GM10266 (cell line): ENCODE measurements at regions not wholly inside any gene's neighbourhood (a gene's known extent, or its start where the extent isn't known, plus 50 kb on each side); places are given as distances from the start of the nearest gene placed in this dataset.
"Not testable (repeated sequence)": the region's sequence is repeated elsewhere in the genome, so short reads cannot be mapped to it uniquely, and the experiment has no call there.

Experiments used
- DNase-seq: peaks from one replicate; pipeline ENCODE4 v3.0.0; 2012; ENCODE audit errors: extremely low spot score
- CTCF ChIP-seq: IDR thresholded peaks from 2 replicates; pipeline ENCODE4 v1.5.1; 2012; ENCODE audit warnings: mild to moderate bottlenecking, low read depth; ENCODE audit not compliant: control insufficient read depth, insufficient read depth; ENCODE audit errors: missing control alignments

- TF ChIP-seq CTCF, result no peak
- DNase-seq, result no peak
Measured at GRCh38 chr3:118128886-118129285, 905.8 kb downstream of the IGSF11 start.

GRCh38 chr3:118137778-118138177 lies 896.9 kb downstream of the IGSF11 start:
- TF ChIP-seq CTCF, result no peak
- no peak for DNase-seq

- no peak for TF ChIP-seq CTCF
- no peak for DNase-seq
Measured at GRCh38 chr3:118144919-118145318, 889.7 kb downstream of the IGSF11 start.

GRCh38 chr3:118146658-118147375 lies 887.8 kb downstream of the IGSF11 start:
- no peak for DNase-seq
- TF ChIP-seq CTCF, result no peak

- no peak for TF ChIP-seq CTCF
- DNase-seq, result no peak
Measured at GRCh38 chr3:118151164-118151563, 883.5 kb downstream of the IGSF11 start.

GRCh38 chr3:118162627-118163588 lies 871.7 kb downstream of the IGSF11 start:
- DNase-seq, result not testable (repeated sequence)

GRCh38 chr3:118165413-118165812 lies 869.2 kb downstream of the IGSF11 start:
- TF ChIP-seq CTCF, result no peak
- no peak for DNase-seq
